A172 (cell line): ENCODE measurements at regions not wholly inside any gene's neighbourhood (a gene's known extent, or its start where the extent isn't known, plus 50 kb on each side); places are given as distances from the start of the nearest gene placed in this dataset.

ENCODE experiments used
- DNase-seq: peaks from one replicate; pipeline ENCODE4 v3.0.0-alpha.2; 2015; ENCODE audit warnings: low spot score

GRCh38 chr11:21825127-21825526 is 367.8 kb upstream of the ANO5 start:
- no peak for DNase-seq

- DNase-seq = no peak
These were observed 354.5 kb upstream of the ANO5 start for GRCh38 chr11:21838427-21838826.

GRCh38 chr11:21839796-21840195 is 353.1 kb upstream of the ANO5 start:
- DNase-seq = no peak

GRCh38 chr11:21861314-21861713 is 331.6 kb upstream of the ANO5 start:
- no peak for DNase-seq

GRCh38 chr11:21865541-21865940 is 327.3 kb upstream of the ANO5 start:
- no peak for DNase-seq

- DNase-seq = no peak
These were observed 326.1 kb upstream of the ANO5 start for GRCh38 chr11:21866781-21867180.

GRCh38 chr11:21877151-21877550 is 315.7 kb upstream of the ANO5 start:
- no peak for DNase-seq

- no peak for DNase-seq
These were observed 309.5 kb upstream of the ANO5 start for GRCh38 chr11:21883354-21883753.

GRCh38 chr11:21888814-21889213 is 304.1 kb upstream of the ANO5 start:
- DNase-seq = no peak

- DNase-seq = no peak
These were observed 299.9 kb upstream of the ANO5 start for GRCh38 chr11:21892736-21893564.

GRCh38 chr11:21893565-21893867 is 299.4 kb upstream of the ANO5 start:
- DNase-seq = no peak

- DNase-seq = no peak
These were observed 298.4 kb upstream of the ANO5 start for GRCh38 chr11:21894492-21894891.

- DNase-seq = no peak
These were observed 297.2 kb upstream of the ANO5 start for GRCh38 chr11:21895686-21896085.

- DNase-seq = no peak
These were observed 296.7 kb upstream of the ANO5 start for GRCh38 chr11:21896216-21896615.

GRCh38 chr11:21896746-21897602 is 295.9 kb upstream of the ANO5 start:
- DNase-seq = no peak

- no peak for DNase-seq
These were observed 295.1 kb upstream of the ANO5 start for GRCh38 chr11:21897752-21898151.

GRCh38 chr11:21908211-21908610 is 284.7 kb upstream of the ANO5 start:
- DNase-seq = no peak

GRCh38 chr11:21909145-21909544 is 283.7 kb upstream of the ANO5 start:
- no peak for DNase-seq

GRCh38 chr11:21911061-21911460 is 281.8 kb upstream of the ANO5 start:
- DNase-seq = no peak

GRCh38 chr11:21912285-21912684 is 280.6 kb upstream of the ANO5 start:
- no peak for DNase-seq

GRCh38 chr11:21921151-21921550 is 271.7 kb upstream of the ANO5 start:
- DNase-seq = no peak

GRCh38 chr11:21924262-21924661 is 268.6 kb upstream of the ANO5 start:
- no peak for DNase-seq

GRCh38 chr11:21927628-21928027 is 265.3 kb upstream of the ANO5 start:
- DNase-seq = no peak
